Activated T-helper 1 cell treated with Interleukin-2 at 50 U/mL for 16 hours (primary cell): ENCODE measurements at regions not wholly inside any gene's neighbourhood (a gene's known extent, or its start where the extent isn't known, plus 50 kb on each side); places are given as distances from the start of the nearest gene placed in this dataset.

Source experiments
- DNase-seq: peaks from one replicate; pipeline ENCODE4 v3.0.0-alpha.2; 2020; ENCODE audit warnings: low read depth

DNA sequence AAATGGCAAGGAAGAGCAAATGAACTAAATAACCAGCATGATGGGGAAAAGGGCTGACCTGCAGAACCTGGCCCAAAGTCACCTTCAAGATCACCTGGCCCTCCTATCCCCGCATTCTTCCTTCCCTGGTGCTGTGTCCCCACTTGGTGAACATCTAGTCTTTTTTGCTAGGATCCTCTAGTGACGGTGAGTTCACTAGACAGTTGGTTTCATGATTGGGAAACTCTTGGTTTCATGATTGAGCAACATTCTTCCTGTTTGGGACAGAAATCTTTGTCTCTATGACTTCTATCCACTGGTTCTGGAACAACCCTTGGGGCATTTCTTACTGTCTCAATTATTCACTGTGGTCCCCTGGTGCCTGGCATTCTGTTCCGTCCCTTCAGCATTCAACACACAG is 50.2 kb upstream of the DAB2IP start:
- no peak for DNase-seq
